Activated CD8-positive, alpha-beta memory T cell treated with anti-CD3 and anti-CD28 coated beads, Interleukin-2, amount 10 ng/mL, durations not matched to agents 7 days and 5 days (primary cell): ENCODE measurements at regions not wholly inside any gene's neighbourhood (a gene's known extent, or its start where the extent isn't known, plus 50 kb on each side); places are given as distances from the start of the nearest gene placed in this dataset.

Experiments
- ATAC-seq: fragments of 150-1000 bp; cut with Tn5 transposase; one replicate; pipeline ENCODE4 v1.10.0; 2021; ENCODE audit warnings: moderate library complexity
- CTCF ChIA-PET: fragments of 350-600 bp; sonication (Branson Sonifier 250); formaldehyde crosslinking; loops from one replicate; lab custom pipeline; 2021; ENCODE audit warnings: antibody characterized with exemption; lab: Charles Lee
- DNase-seq: peaks from one replicate; pipeline ENCODE4 v3.0.0-alpha.2; 2020
- H3K27ac Mint-ChIP-seq: one replicate; pipeline ENCODE4 v1.8.0; 2021; ENCODE audit warnings: mild to moderate bottlenecking, mixed read lengths
- H3K27me3 Mint-ChIP-seq: one replicate; pipeline ENCODE4 v1.8.0; 2021; ENCODE audit warnings: mixed read lengths
- H3K36me3 Mint-ChIP-seq: one replicate; pipeline ENCODE4 v1.8.0; 2021; ENCODE audit warnings: mild to moderate bottlenecking, mixed read lengths
- H3K4me1 Mint-ChIP-seq: one replicate; pipeline ENCODE4 v1.8.0; 2021; ENCODE audit warnings: mixed read lengths
- H3K4me3 Mint-ChIP-seq: one replicate; pipeline ENCODE4 v1.8.0; 2021; ENCODE audit warnings: mild to moderate bottlenecking, moderate library complexity, mixed read lengths
- H3K9me3 Mint-ChIP-seq: one replicate; pipeline ENCODE4 v1.8.0; 2022; ENCODE audit warnings: low read depth, mixed read lengths

GRCh38 chr16:55944377-55944802 is 69.2 kb upstream of the CES5A start:
- Mint-ChIP-seq H3K27ac (no peak overlapping the region), H3K27me3 (peaks cover 60% of the 10 kb centered on the region), H3K4me1 (no peaks in the 10 kb centered on the region), H3K4me3 (no peak overlapping the region), H3K36me3 (no peaks in the 10 kb centered on the region), H3K9me3 (no peaks in the 10 kb centered on the region)
- CTCF ChIA-PET, result interaction anchor here (0.7 to 4.2 kb wide), 14 partner anchors 10 to 758 kb away, joined by 3 to 36 read pairs (median 4); no protein-coding TSS in a partner anchor
- peak; percentile 51 for DNase-seq
- ATAC-seq, result peak; percentile 55

- H3K4me1 Mint-ChIP-seq, result no peaks in the 10 kb centered on the region
- no peaks in the 10 kb centered on the region for H3K9me3 Mint-ChIP-seq
- H3K27ac Mint-ChIP-seq, result no peak overlapping the region
- H3K36me3 Mint-ChIP-seq, result no peaks in the 10 kb centered on the region
- CTCF ChIA-PET, result interaction anchor here (1.1 to 4.2 kb wide), 7 partner anchors 10 to 759 kb away, joined by 3 to 36 read pairs (median 3); no protein-coding TSS in a partner anchor
- DNase-seq (no peak), ATAC-seq (no peak)
- peaks cover 59% of the 10 kb centered on the region for H3K27me3 Mint-ChIP-seq
- H3K4me3 Mint-ChIP-seq, result no peak overlapping the region
These were observed 68.1 kb upstream of the CES5A start for GRCh38 chr16:55943267-55943666.

GRCh38 chr16:55942821-55943220 is 67.6 kb upstream of the CES5A start:
- Mint-ChIP-seq H3K36me3 (no peaks in the 10 kb centered on the region), H3K9me3 (no peaks in the 10 kb centered on the region), H3K4me3 (no peak overlapping the region), H3K27me3 (peaks cover 54% of the 10 kb centered on the region), H3K27ac (no peak overlapping the region), H3K4me1 (no peaks in the 10 kb centered on the region)
- DNase-seq, result no peak
- ATAC-seq, result no peak
- CTCF ChIA-PET, result interaction anchor here (1.2 to 4.2 kb wide), 3 partner anchors 21 to 376 kb away, joined by 5 to 36 read pairs (median 7); no protein-coding TSS in a partner anchor

GRCh38 chr16:55941552-55941951 is 66.4 kb upstream of the CES5A start:
- CTCF ChIA-PET, result interaction anchor here (1.1 kb wide), 1 partner anchor 377 kb away, joined by 6 read pairs; no protein-coding TSS in a partner anchor
- no peak for DNase-seq
- no peak for ATAC-seq
- Mint-ChIP-seq H3K36me3 (no peaks in the 10 kb centered on the region), H3K27ac (no peak overlapping the region), H3K4me3 (no peak overlapping the region), H3K27me3 (peaks cover 43% of the 10 kb centered on the region), H3K9me3 (no peaks in the 10 kb centered on the region), H3K4me1 (no peaks in the 10 kb centered on the region)

- Mint-ChIP-seq H3K27me3 (peaks cover 30% of the 10 kb centered on the region), H3K9me3 (no peaks in the 10 kb centered on the region), H3K4me1 (no peaks in the 10 kb centered on the region), H3K4me3 (no peak overlapping the region), H3K36me3 (no peaks in the 10 kb centered on the region), H3K27ac (no peak overlapping the region)
- DNase-seq, result no peak
- CTCF ChIA-PET, result interaction anchor here (1.0 to 1.2 kb wide), 2 partner anchors 8 to 107 kb away, joined by 3 read pairs; no protein-coding TSS in a partner anchor
- no peak for ATAC-seq
These were observed 63.0 kb upstream of the CES5A start for GRCh38 chr16:55938126-55938525.

- no peak overlapping the region for H3K27ac Mint-ChIP-seq
- no peak overlapping the region for H3K4me3 Mint-ChIP-seq
- no peaks in the 10 kb centered on the region for H3K4me1 Mint-ChIP-seq
- DNase-seq (no peak), ATAC-seq (no peak)
- no peaks in the 10 kb centered on the region for H3K27me3 Mint-ChIP-seq
- CTCF ChIA-PET, result interaction anchor here (1.1 kb wide), 1 partner anchor 11 kb away, joined by 3 read pairs; no protein-coding TSS in a partner anchor
- no peaks in the 10 kb centered on the region for H3K9me3 Mint-ChIP-seq
- H3K36me3 Mint-ChIP-seq, result no peaks in the 10 kb centered on the region
These were observed 57.9 kb upstream of the CES5A start for GRCh38 chr16:55933038-55933437.

- Mint-ChIP-seq H3K9me3 (no peaks in the 10 kb centered on the region), H3K27ac (no peak overlapping the region), H3K4me3 (no peak overlapping the region), H3K4me1 (no peaks in the 10 kb centered on the region), H3K27me3 (peaks cover 8% of the 10 kb centered on the region), H3K36me3 (no peaks in the 10 kb centered on the region)
- DNase-seq (no peak), ATAC-seq (no peak)
- CTCF ChIA-PET, result no interaction called here
These were observed 54.9 kb upstream of the CES5A start for GRCh38 chr16:55930036-55930435.

- ATAC-seq (no peak), DNase-seq (no peak)
- Mint-ChIP-seq H3K4me1 (no peaks in the 10 kb centered on the region), H3K27ac (no peak overlapping the region), H3K27me3 (peaks cover 14% of the 10 kb centered on the region), H3K4me3 (no peak overlapping the region), H3K9me3 (no peaks in the 10 kb centered on the region), H3K36me3 (no peaks in the 10 kb centered on the region)
- CTCF ChIA-PET, result no interaction called here
These were observed 54.0 kb upstream of the CES5A start for GRCh38 chr16:55929181-55929580.

GRCh38 chr16:55925242-55925641 is 50.1 kb upstream of the CES5A start:
- DNase-seq (no peak), ATAC-seq (no peak)
- Mint-ChIP-seq H3K4me1 (no peaks in the 10 kb centered on the region), H3K4me3 (no peak overlapping the region), H3K9me3 (no peaks in the 10 kb centered on the region), H3K27ac (no peak overlapping the region), H3K36me3 (no peaks in the 10 kb centered on the region), H3K27me3 (peaks cover 36% of the 10 kb centered on the region)
- CTCF ChIA-PET, result no interaction called here
